H1 (cell line): ENCODE measurements at regions not wholly inside any gene's neighbourhood (a gene's known extent, or its start where the extent isn't known, plus 50 kb on each side); places are given as distances from the start of the nearest gene placed in this dataset.

Experiments
- CTCF ChIP-seq, 3 experiments: IDR thresholded peaks; 1 replicate in 2 of 3; 2 replicates in 1 of 3; pipeline versions ENCODE4 v1.5.1 to v1.6.1; 2011; ENCODE audit warnings: low read length in 3 of 3, mild to moderate bottlenecking in 3 of 3, inconsistent platforms in 2 of 3, low read depth in 1 of 3, moderate library complexity in 1 of 3; ENCODE audit not compliant: insufficient read depth in 1 of 3; ENCODE audit errors: control extremely low read depth in 1 of 3
- GABPA ChIP-seq: IDR thresholded peaks from 2 replicates; pipeline ENCODE4 v1.6.1; 2011; ENCODE audit warnings: mild to moderate bottlenecking, low read length, moderate library complexity, borderline replicate concordance; ENCODE audit not compliant: insufficient read depth
- MAX ChIP-seq: IDR thresholded peaks from 2 replicates; pipeline ENCODE4 v1.6.1; 2012; ENCODE audit warnings: inconsistent platforms
- RAD21 ChIP-seq, 2 experiments: IDR thresholded peaks in 1 of 2; conservative IDR thresholded peaks in 1 of 2; 2 replicates each; pipeline ENCODE4 v1.6.1; 2011; ENCODE audit warnings: low read depth in 2 of 2, low read length in 2 of 2, improper control_type of control experiment in 1 of 2, inconsistent platforms in 1 of 2, mild to moderate bottlenecking in 1 of 2, moderate library complexity in 1 of 2
- RNF2 ChIP-seq: fragments of 200-900, 300-1000 bp; sonication (generic); IDR thresholded peaks from 2 replicates; pipeline ENCODE4 v1.7.1; 2016; ENCODE audit warnings: borderline replicate concordance, low read depth, mild to moderate bottlenecking, antibody characterized with exemption, low read length; ENCODE audit not compliant: poor library complexity, severe bottlenecking; ENCODE audit errors: missing control alignments
- TEAD4 ChIP-seq: IDR thresholded peaks from 2 replicates; pipeline ENCODE4 v1.6.1; 2012; ENCODE audit warnings: low read depth, low read length, inconsistent platforms, mixed read lengths
- YY1 ChIP-seq: IDR thresholded peaks from 2 replicates; pipeline ENCODE4 v1.6.1; 2011; ENCODE audit warnings: low read depth, mild to moderate bottlenecking, low read length

GRCh38 chr9:12066455-12067035 is 626.6 kb upstream of the TYRP1 start:
- TF ChIP-seq CTCF (IDR thresholded peaks at IDR 0.05; ENCODE audit: control extremely low read depth in 1 of 3, insufficient read depth in 1 of 3, low read depth in 1 of 3, low read length in 3 of 3) (no peak), TEAD4 (no peak), YY1 (no peak), RNF2 (no peak), GABPA (no peak), RAD21 (IDR thresholded peaks at IDR 0.05 in 1 of 2, conservative IDR thresholded peaks at IDR 0.05 in 1 of 2; ENCODE audit: low read depth in 2 of 2, low read length in 2 of 2) (no peak), MAX (no peak)
